GM21381 (cell line): ENCODE measurements at regions not wholly inside any gene's neighbourhood (a gene's known extent, or its start where the extent isn't known, plus 50 kb on each side); places are given as distances from the start of the nearest gene placed in this dataset.
A peak's percentile ranks its signal among the peaks of the same experiment; 100 is the strongest.

Source experiments
- ATAC-seq: cut with Tn5 transposase; IDR thresholded peaks from one replicate; pipeline ENCODE4 v1.9.1; 2021; ENCODE audit warnings: mild to moderate bottlenecking, moderate library complexity; ENCODE audit not compliant: unreplicated experiment

DNA sequence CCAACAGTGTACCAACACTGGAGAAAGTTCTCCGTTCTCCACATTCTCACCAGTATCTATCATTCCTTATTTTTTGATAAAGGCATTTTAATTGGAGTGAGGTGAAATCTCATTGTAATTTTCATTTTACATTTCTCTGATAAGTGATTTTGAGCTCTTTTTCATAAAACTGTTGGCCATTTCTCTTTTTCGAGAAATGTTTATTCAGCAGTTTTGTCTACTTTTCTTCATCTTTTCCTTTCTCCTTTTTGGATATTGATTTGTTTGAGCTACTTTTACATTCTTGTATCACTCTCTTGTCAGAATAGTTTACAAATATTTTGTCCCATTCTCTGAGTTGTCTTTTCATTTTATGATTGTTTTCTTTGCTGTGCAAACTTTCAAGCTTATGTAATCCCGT, 555.2 kb downstream of the COL12A1 start:
- ATAC-seq: no peak

- no peak for ATAC-seq
These were observed 559.4 kb downstream of the COL12A1 start for GRCh38 chr6:74646461-74646860.

- ATAC-seq: no peak
These were observed 560.6 kb downstream of the COL12A1 start for GRCh38 chr6:74645108-74645849.

GRCh38 chr6:74642101-74642500, 563.8 kb downstream of the COL12A1 start:
- no peak for ATAC-seq

GRCh38 chr6:74638412-74638811, 567.4 kb downstream of the COL12A1 start:
- no peak for ATAC-seq

GRCh38 chr6:74632196-74632875, 573.5 kb downstream of the COL12A1 start:
- ATAC-seq: no peak

DNA sequence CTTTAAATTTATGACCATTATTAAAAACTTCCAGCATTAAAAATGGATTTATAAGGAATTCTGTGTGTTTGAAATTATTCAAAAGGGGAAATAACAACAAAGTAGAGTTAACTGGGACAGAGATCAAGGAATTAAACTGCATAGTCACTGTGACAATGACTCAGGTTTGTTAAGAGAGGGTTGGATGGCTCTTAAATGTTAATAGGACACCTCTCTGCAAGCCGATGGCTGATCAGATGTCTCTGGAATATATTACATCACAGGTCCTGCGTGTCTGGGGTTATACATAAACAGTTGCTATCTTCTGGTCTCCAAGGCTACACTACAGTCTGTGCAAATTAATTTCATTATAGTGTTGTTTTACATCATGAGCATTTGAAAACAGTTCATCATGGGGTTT, 574.3 kb downstream of the COL12A1 start:
- ATAC-seq: no peak

DNA sequence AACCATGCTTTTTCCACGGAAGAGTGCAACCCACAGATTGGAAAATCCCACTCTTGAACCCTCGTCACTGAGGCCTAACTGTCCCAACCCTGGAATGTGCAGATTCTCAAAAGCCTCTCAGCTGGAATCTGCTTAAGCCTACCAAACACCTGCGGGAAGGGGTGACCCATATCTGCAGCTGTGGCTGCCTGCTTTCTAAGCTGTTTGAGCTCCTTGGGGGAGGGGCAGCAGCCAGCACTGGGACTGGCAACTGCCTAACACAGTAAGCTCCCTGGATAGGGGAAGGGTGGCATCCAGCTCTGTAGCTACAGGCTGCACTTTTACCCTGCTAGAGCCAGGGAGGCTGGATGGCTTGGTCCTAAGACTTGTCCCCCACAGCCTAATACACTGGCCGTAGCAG, 579.6 kb downstream of the COL12A1 start:
- ATAC-seq: no peak

- no peak for ATAC-seq
These were observed 582.8 kb downstream of the COL12A1 start for GRCh38 chr6:74623027-74623426.

DNA sequence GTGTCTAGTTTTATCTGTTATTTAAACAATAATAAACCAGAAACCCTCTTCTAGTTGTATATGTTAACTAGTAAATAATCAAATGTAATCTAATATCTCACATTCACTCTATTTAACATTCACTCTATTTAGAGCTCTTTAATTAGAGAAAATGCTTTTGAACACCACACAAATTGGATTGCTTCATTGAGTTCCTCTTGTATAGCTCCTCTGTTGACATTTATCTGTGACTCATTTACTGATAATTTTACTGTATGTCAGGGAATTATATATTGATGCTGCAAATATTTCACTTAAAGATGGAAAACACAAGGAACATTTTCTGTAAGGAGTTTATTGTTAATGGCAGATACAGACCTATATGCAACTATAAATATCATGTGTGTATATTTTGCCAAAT, 594.6 kb downstream of the COL12A1 start:
- no peak for ATAC-seq

- ATAC-seq: no peak
These were observed 595.5 kb downstream of the COL12A1 start for GRCh38 chr6:74610352-74610751.

DNA sequence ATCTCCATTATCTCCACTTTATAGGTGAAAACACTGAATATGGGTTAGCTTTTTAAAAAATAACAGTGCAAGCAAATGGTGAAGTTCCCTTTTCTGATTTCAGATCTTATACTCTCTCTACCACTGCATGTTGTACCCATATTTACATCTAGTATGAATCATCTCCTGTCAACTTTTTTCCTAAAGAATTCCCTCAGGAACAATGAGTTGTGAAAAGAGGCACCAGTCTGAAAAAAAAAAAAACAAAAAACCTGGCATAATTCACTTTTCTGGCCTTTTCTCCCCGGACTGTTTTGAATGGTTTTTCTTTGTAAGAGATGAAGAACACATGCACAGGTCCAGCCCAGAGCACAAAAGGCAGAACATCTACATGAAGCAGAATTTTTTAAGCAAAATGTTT, 596.0 kb downstream of the COL12A1 start:
- no peak for ATAC-seq

GRCh38 chr6:74607934-74608333, 597.9 kb downstream of the COL12A1 start:
- ATAC-seq: no peak

DNA sequence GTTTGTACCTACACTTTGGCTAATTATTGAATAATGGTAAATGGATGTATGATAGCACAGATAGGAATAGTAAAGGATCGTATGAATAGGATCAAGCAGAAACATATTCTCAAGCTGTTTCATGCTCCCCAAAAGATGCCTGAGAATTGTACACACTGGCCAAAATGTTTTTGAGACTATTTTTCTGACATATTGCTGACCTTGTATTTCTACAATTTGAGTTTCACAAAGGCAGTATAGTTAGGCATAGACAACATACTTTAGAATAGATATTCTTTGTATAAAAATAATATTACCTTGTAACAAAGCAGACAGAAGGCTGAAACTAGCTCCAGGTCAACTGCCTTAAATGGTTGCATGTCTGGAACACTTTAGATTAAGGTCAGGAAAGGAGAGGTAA, 598.4 kb downstream of the COL12A1 start:
- ATAC-seq: no peak

DNA sequence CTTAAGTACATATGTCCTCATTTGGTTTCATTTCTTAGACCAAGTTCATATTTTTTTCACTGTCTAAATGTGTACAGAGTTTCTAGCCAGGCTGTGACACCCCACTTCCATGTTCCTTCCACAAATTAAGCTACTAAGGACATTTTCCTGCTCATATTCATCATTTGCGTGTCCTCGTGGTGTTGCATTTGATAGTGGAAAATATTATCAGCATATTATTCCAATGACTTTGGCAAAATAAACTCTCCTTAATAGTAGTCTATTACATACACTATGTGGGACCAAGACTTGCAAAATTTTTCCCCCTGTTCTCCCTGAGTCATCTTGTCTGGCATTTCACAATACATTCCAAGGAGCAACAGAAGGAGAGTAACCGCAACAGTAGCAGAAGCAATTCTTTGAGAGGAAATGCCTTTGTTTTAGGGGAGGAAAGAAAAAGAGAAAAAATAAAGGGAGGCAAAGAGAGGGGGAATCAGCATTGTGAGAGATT, 599.2 kb downstream of the COL12A1 start:
- ATAC-seq: no peak

DNA sequence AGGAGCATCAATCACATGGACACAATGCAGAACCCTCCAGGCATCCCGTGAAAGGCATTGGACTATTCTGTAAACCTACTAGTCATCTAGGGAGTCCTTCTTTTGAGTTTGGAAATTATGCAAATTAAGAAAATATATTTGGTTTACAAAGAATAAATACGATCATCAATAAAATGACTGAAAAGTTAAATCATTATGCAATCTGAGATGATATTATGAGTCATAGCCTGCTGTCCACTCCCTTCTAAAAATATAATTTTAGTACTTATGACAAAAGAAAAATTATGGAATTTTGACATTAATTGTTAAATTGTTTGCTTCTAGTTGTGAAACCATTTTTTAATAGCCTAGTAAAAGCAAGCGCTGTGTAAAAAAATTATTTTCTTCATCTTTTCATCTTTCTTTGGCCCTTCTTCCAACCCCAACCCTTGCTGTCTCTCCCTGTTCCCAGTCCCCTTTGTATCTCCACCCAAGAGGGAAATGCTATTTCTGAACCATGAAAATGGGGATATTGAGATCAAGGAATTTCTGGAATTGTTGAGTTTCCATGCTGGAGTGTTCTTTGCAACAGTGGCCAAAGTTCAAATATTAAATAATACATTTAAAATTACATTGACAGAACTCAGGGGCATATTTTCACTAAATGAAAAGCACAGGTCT, 599.8 kb downstream of the COL12A1 start:
- ATAC-seq: no peak

DNA sequence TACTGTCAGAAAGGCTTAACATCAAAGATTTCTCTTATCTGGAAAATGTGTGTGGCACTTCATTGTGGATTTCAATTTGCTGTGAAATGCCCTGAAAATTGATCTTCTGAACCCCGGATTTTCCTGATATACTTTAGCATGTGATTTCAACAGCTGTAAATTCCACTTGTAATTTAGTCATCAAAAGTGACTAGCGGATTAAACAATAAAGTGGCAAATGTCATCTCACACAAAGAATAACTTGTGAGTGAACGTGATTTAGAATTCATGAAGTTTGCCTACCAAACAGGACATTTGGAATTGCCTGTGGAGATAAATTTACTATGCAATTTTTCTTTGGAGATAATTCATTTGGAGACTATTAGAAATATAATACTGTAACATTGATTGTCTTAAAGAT, 601.6 kb downstream of the COL12A1 start:
- no peak for ATAC-seq

DNA sequence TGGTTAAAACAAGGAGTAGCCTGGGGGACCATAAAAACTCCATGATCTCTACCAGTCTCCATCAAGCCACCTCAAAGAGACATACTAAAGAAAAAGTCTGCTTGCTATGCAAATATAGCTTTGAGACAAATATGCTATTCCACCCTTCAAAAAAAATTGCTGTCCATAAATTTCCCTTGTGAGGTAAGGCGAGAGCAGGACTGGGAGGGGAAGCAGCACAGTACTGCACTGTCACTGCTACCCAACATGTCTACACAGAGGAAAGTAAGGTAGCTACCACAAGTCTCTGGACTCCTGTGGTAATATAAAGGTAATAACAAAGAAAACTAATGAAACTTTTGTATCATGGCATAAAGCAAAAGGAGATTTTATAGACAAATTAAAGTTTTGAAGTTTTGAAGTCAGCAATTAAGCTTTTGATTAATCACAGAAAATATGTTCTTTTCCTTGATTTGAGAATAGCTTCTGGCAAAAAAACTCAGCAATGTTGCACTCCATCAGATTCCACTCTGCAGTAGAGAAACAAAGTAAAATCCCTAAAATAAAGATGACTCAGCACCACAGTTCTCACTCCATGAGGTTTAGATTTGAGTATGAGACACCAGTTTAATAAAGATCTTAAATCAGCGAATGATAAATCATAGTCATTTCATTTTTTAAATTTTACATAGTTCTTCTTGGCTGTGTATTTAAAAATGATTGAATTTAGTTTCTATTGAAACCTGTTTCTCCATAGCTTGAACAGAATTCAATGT, 602.4 kb downstream of the COL12A1 start:
- no peak for ATAC-seq

GRCh38 chr6:74602206-74602605, 603.6 kb downstream of the COL12A1 start:
- no peak for ATAC-seq

GRCh38 chr6:74598462-74599393, 607.1 kb downstream of the COL12A1 start:
- peak; percentile 93 for ATAC-seq
